HG02973 (cell line): ENCODE measurements at regions not wholly inside any gene's neighbourhood (a gene's known extent, or its start where the extent isn't known, plus 50 kb on each side); places are given as distances from the start of the nearest gene placed in this dataset.

Experiments used
- ATAC-seq: cut with Tn5 transposase; IDR thresholded peaks from one replicate; pipeline ENCODE4 v1.9.1; 2021; ENCODE audit warnings: moderate library complexity; ENCODE audit not compliant: unreplicated experiment

GRCh38 chr12:114769634-114770033 lies 85.7 kb upstream of the TBX3 start:
- no peak for ATAC-seq

DNA sequence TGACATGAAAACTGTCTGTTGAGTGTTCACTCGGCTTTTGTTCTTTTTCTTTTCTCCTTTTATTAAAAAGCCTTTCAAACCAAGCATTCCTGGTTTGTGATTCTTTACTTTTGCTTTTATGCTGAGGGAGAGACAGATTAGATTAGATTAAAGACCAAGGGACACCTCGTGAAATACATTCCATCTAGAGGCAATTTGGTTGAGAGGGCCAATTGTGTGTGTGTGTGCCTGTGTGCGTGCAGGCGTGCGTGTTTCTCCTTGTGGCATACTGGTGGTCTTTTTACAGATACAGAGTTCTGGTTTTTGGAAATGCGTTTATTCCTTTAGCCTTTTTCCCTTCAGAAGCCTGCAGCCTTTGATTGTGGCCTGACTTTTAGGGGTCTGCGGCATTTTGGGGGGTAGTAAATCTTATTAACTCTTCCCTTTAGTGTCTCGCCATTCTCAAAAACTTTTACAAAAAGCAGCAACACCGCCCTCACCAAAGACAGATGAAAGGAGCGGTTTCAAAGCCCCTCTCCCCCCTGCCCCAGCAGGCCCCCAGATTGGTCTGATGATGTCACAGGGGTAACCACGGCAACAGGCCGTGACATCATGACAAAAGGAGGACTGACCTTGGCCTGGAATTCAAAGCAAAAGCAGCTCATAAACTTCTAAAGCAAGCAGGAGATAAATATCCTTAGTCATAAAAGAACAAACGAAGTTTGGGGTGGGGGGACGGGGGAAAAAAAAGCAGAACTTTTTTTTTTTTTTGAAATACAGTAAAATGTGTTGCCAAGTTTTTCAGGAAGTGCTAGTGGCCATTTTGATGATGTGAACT lies 84.1 kb upstream of the TBX3 start:
- ATAC-seq: no peak

GRCh38 chr12:114767084-114767760 lies 83.2 kb upstream of the TBX3 start:
- no peak for ATAC-seq

- no peak for ATAC-seq
Observed at GRCh38 chr12:114765960-114766691, 82.2 kb upstream of the TBX3 start.

- no peak for ATAC-seq
Observed at GRCh38 chr12:114764510-114764909, 80.5 kb upstream of the TBX3 start.

- ATAC-seq: no peak
Observed at GRCh38 chr12:114762490-114763110, 78.6 kb upstream of the TBX3 start.

GRCh38 chr12:114760151-114760877 lies 76.3 kb upstream of the TBX3 start:
- no peak for ATAC-seq

GRCh38 chr12:114759635-114760034 lies 75.7 kb upstream of the TBX3 start:
- ATAC-seq: no peak

DNA sequence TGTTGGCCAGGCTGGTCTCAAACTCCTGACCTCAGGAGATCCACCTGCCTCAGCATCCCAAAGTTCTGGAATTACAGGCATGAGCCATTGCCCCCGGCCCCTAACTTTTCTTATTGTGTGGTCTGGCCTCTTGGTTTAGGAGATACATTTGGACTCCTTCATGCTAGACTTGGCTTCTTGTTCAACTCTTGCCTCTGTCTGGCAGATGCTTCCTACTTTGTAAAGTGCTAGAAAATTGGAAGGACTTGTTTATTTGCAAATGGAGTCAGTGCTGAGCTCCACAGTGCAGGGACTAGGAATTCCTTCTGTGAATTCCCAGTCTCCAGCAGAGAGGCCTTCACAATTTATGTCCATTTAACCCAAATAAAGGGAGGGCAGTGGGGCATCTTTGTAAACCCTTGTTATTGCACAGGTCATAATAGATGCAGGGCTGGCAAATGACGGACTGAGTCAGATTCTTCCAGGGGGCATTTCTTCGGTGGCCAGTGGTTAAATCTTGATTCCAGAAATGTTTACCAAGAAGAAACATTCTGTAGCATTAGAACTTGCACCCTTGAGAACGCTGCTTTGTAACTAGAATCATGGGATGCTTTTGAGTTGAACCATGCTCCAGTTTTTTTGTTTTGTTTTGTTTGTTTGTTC lies 73.8 kb upstream of the TBX3 start:
- no peak for ATAC-seq

- no peak for ATAC-seq
Observed at GRCh38 chr12:114752217-114752616, 68.2 kb upstream of the TBX3 start.

GRCh38 chr12:114751712-114752111 lies 67.7 kb upstream of the TBX3 start:
- ATAC-seq: no peak

- no peak for ATAC-seq
Observed at GRCh38 chr12:114750917-114751316, 66.9 kb upstream of the TBX3 start.

DNA sequence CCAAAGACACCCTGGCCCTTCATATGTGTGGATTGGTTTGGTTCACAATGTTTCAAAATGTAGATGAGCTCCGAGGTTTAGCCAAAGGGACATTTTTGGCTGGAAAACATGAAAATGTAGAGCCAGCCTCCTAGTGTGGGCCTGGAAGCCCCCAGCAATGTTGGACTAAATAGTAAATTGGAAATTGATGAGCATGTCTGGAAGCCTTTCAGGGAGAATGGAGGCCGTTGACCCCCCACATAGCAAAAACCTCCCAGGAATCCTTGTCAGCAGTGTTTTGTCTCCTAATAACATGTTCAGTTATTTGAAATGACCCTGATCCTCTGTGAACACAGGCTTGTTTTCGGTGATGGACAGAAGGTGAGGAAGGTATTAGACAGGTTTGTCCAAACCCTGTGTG lies 65.1 kb upstream of the TBX3 start:
- ATAC-seq: no peak

DNA sequence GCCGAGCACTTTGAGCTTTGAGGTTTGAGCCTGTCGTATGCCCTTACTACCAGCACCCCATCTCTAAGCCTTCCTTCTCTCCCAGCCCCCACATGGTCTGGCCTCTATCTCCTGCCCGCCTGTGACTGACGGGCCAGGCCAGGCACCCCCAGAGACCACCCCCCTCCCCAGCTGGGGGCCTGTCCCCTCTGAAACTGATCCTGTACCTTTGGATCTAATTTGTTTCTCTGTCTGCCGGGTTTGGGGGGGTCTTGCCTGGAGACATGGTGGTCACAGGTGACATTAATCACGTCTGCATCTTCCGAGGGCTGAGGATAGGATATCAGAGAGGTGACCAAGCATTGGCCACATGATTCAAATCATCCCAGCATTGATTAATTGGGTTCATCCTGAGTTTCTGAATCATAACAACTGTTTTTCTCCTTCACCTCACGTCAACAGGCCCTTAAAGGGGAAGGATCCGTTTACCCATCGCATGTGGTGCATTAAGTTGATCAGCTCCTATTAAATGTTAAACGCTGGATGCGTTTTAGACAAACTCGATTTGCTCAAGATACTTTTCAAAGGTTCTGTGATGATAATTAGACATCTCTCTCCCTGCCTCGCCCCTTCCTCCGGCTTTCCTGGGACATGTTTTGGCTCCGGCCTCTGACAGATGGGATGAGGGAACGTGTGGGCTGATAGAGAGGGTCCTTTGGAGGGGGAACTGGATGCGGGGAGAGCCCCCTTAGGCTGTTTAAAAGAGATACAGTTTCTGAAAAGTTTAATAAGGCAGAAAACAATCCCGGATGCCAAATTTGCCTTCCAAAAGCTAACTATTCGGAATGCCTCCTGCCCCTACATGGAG lies 63.3 kb upstream of the TBX3 start:
- ATAC-seq: no peak

- no peak for ATAC-seq
Observed at GRCh38 chr12:114746297-114747011, 62.5 kb upstream of the TBX3 start.

GRCh38 chr12:114744691-114745090 lies 60.7 kb upstream of the TBX3 start:
- ATAC-seq: no peak

- no peak for ATAC-seq
Observed at GRCh38 chr12:114744285-114744684, 60.3 kb upstream of the TBX3 start.

- ATAC-seq: no peak
Observed at GRCh38 chr12:114743799-114744198, 59.8 kb upstream of the TBX3 start.

GRCh38 chr12:114743289-114743688 lies 59.3 kb upstream of the TBX3 start:
- ATAC-seq: no peak
